ENCODE measurements at regions not wholly inside any gene's neighbourhood (a gene's known extent, or its start where the extent isn't known, plus 50 kb on each side); places are given as distances from the start of the nearest gene placed in this dataset.
A peak's percentile ranks its signal among the peaks of the same experiment; 100 is the strongest.

DNA sequence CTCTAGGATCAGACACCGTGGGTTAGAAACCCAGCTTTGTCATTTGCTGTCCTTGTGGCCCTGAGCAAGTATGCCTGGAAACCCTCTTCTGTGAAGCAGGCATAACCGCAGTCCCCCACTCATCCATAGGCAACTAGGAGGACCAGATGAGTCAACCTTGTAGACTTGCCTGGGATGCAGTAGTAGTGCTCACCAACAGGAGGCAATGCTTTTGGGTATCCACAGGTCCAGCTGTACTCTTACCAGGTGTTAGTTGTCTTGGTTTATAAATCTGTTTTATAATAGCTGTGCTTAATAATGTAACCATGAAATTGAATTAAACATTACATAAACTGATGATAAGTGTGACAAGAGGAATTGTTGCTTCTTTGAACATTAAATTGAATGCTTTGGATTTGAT lies 389.3 kb downstream of the IL20RB start:
- TF ChIP-seq, protein P1, sequence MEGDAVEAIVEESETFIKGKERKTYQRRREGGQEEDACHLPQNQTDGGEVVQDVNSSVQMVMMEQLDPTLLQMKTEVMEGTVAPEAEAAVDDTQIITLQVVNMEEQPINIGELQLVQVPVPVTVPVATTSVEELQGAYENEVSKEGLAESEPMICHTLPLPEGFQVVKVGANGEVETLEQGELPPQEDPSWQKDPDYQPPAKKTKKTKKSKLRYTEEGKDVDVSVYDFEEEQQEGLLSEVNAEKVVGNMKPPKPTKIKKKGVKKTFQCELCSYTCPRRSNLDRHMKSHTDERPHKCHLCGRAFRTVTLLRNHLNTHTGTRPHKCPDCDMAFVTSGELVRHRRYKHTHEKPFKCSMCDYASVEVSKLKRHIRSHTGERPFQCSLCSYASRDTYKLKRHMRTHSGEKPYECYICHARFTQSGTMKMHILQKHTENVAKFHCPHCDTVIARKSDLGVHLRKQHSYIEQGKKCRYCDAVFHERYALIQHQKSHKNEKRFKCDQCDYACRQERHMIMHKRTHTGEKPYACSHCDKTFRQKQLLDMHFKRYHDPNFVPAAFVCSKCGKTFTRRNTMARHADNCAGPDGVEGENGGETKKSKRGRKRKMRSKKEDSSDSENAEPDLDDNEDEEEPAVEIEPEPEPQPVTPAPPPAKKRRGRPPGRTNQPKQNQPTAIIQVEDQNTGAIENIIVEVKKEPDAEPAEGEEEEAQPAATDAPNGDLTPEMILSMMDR (IDR thresholded peaks at IDR 0.05) = peak; percentile 46; the same call in 1 of the 2 replicates
- TF ChIP-seq NR2C2 (CRISPR knock-in tag; IDR thresholded peaks at IDR 0.05) (no peak), JUN (CRISPR knock-in tag; IDR thresholded peaks at IDR 0.05) (no peak), CREM (CRISPR knock-in tag; IDR thresholded peaks at IDR 0.05) (no peak), TEAD4 (CRISPR knock-in tag; IDR thresholded peaks at IDR 0.05) (no peak), ELF4 (CRISPR knock-in tag; IDR thresholded peaks at IDR 0.05; ENCODE audit: low read depth) (no peak), ZNF263 (CRISPR knock-in tag; IDR thresholded peaks at IDR 0.05; ENCODE audit: low read depth) (no peak), RELA (CRISPR knock-in tag; IDR thresholded peaks at IDR 0.05; ENCODE audit: borderline replicate concordance) (no peak), CREB1 (CRISPR knock-in tag; IDR thresholded peaks at IDR 0.05) (no peak)
- TF ChIP-seq, protein P2, sequence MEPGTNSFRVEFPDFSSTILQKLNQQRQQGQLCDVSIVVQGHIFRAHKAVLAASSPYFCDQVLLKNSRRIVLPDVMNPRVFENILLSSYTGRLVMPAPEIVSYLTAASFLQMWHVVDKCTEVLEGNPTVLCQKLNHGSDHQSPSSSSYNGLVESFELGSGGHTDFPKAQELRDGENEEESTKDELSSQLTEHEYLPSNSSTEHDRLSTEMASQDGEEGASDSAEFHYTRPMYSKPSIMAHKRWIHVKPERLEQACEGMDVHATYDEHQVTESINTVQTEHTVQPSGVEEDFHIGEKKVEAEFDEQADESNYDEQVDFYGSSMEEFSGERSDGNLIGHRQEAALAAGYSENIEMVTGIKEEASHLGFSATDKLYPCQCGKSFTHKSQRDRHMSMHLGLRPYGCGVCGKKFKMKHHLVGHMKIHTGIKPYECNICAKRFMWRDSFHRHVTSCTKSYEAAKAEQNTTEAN (CRISPR knock-in tag; IDR thresholded peaks at IDR 0.05) = no peak
- TF ChIP-seq, protein P3, sequence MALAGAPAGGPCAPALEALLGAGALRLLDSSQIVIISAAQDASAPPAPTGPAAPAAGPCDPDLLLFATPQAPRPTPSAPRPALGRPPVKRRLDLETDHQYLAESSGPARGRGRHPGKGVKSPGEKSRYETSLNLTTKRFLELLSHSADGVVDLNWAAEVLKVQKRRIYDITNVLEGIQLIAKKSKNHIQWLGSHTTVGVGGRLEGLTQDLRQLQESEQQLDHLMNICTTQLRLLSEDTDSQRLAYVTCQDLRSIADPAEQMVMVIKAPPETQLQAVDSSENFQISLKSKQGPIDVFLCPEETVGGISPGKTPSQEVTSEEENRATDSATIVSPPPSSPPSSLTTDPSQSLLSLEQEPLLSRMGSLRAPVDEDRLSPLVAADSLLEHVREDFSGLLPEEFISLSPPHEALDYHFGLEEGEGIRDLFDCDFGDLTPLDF (CRISPR knock-in tag; IDR thresholded peaks at IDR 0.05) = no peak
- TF ChIP-seq, protein P4, sequence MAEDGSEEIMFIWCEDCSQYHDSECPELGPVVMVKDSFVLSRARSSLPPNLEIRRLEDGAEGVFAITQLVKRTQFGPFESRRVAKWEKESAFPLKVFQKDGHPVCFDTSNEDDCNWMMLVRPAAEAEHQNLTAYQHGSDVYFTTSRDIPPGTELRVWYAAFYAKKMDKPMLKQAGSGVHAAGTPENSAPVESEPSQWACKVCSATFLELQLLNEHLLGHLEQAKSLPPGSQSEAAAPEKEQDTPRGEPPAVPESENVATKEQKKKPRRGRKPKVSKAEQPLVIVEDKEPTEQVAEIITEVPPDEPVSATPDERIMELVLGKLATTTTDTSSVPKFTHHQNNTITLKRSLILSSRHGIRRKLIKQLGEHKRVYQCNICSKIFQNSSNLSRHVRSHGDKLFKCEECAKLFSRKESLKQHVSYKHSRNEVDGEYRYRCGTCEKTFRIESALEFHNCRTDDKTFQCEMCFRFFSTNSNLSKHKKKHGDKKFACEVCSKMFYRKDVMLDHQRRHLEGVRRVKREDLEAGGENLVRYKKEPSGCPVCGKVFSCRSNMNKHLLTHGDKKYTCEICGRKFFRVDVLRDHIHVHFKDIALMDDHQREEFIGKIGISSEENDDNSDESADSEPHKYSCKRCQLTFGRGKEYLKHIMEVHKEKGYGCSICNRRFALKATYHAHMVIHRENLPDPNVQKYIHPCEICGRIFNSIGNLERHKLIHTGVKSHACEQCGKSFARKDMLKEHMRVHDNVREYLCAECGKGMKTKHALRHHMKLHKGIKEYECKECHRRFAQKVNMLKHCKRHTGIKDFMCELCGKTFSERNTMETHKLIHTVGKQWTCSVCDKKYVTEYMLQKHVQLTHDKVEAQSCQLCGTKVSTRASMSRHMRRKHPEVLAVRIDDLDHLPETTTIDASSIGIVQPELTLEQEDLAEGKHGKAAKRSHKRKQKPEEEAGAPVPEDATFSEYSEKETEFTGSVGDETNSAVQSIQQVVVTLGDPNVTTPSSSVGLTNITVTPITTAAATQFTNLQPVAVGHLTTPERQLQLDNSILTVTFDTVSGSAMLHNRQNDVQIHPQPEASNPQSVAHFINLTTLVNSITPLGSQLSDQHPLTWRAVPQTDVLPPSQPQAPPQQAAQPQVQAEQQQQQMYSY (CRISPR knock-in tag; IDR thresholded peaks at IDR 0.05) = no peak
- TF ChIP-seq, protein P5, sequence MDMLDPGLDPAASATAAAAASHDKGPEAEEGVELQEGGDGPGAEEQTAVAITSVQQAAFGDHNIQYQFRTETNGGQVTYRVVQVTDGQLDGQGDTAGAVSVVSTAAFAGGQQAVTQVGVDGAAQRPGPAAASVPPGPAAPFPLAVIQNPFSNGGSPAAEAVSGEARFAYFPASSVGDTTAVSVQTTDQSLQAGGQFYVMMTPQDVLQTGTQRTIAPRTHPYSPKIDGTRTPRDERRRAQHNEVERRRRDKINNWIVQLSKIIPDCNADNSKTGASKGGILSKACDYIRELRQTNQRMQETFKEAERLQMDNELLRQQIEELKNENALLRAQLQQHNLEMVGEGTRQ (CRISPR knock-in tag; IDR thresholded peaks at IDR 0.05) = no peak
- TF ChIP-seq, protein P6, sequence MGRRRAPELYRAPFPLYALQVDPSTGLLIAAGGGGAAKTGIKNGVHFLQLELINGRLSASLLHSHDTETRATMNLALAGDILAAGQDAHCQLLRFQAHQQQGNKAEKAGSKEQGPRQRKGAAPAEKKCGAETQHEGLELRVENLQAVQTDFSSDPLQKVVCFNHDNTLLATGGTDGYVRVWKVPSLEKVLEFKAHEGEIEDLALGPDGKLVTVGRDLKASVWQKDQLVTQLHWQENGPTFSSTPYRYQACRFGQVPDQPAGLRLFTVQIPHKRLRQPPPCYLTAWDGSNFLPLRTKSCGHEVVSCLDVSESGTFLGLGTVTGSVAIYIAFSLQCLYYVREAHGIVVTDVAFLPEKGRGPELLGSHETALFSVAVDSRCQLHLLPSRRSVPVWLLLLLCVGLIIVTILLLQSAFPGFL (CRISPR knock-in tag; IDR thresholded peaks at IDR 0.05; ENCODE audit: borderline replicate concordance) = no peak

Measured in WTC11 (cell line).